ENCODE measurements at regions not wholly inside any gene's neighbourhood (a gene's known extent, or its start where the extent isn't known, plus 50 kb on each side); places are given as distances from the start of the nearest gene placed in this dataset.

GRCh38 chr4:100781435-100781834 is 263.6 kb upstream of the EMCN start:
- TF ChIP-seq CTCF (IDR thresholded peaks at IDR 0.05) = no peak
- DNase-seq (ENCODE audit: low spot score) = no peak
- Histone ChIP-seq H3K4me3 (no peak overlapping the region), H3K27ac (no peak overlapping the region)

GRCh38 chr4:100780126-100780525 is 262.3 kb upstream of the EMCN start:
- H3K27ac ChIP-seq = no peak overlapping the region

GRCh38 chr4:100778431-100778830 is 260.6 kb upstream of the EMCN start:
- no peak for DNase-seq (ENCODE audit: low spot score)
- TF ChIP-seq CTCF (IDR thresholded peaks at IDR 0.05) = no peak
- H3K27ac ChIP-seq = no peak overlapping the region
- no peak overlapping the region for H3K4me3 ChIP-seq

More at GRCh38 chr4:100780126-100780525, 262.3 kb upstream of the EMCN start:
- no peak overlapping the region for H3K4me3 ChIP-seq
- DNase-seq (ENCODE audit: low spot score) = no peak
- TF ChIP-seq CTCF (IDR thresholded peaks at IDR 0.05) = no peak

- no peak for TF ChIP-seq CTCF (IDR thresholded peaks at IDR 0.05)
- Histone ChIP-seq H3K27ac (no peak overlapping the region), H3K4me3 (no peak overlapping the region)
- no peak for DNase-seq (ENCODE audit: low spot score)
Measured at GRCh38 chr4:100762738-100763137, 244.9 kb upstream of the EMCN start.

- TF ChIP-seq CTCF (IDR thresholded peaks at IDR 0.05) = no peak
- no peak overlapping the region for H3K27ac ChIP-seq
Measured at GRCh38 chr4:100754751-100755150, 236.9 kb upstream of the EMCN start.

GRCh38 chr4:100746141-100746739 is 228.4 kb upstream of the EMCN start:
- no peak for DNase-seq (ENCODE audit: low spot score)
- no peak overlapping the region for H3K27ac ChIP-seq
- TF ChIP-seq CTCF (IDR thresholded peaks at IDR 0.05) = no peak
- no peak overlapping the region for H3K4me3 ChIP-seq

More at GRCh38 chr4:100754751-100755150, 236.9 kb upstream of the EMCN start:
- no peak overlapping the region for H3K4me3 ChIP-seq
- no peak for DNase-seq (ENCODE audit: low spot score)

- Histone ChIP-seq H3K4me3 (no peak overlapping the region), H3K27ac (no peak overlapping the region)
- no peak for DNase-seq (ENCODE audit: low spot score)
- TF ChIP-seq CTCF (IDR thresholded peaks at IDR 0.05) = no peak
Measured at GRCh38 chr4:100742045-100742444, 224.2 kb upstream of the EMCN start.

All from coronary artery (tissue), 2 donors.